ENCODE measurements at regions not wholly inside any gene's neighbourhood (a gene's known extent, or its start where the extent isn't known, plus 50 kb on each side); places are given as distances from the start of the nearest gene placed in this dataset.
"Not testable (repeated sequence)": the region's sequence is repeated elsewhere in the genome, so short reads cannot be mapped to it uniquely, and the experiment has no call there.

- peaks cover 0 to 3% (median 0%) of the 10 kb centered on the region in 3 donors for H3K27me3 ChIP-seq (ENCODE audit: control insufficient read depth in 3 of 3, insufficient read depth in 3 of 3, low read length in 2 of 3)
- no peaks in the 10 kb centered on the region for H3K9me3 ChIP-seq (ENCODE audit: control insufficient read depth in 4 of 4, insufficient read depth in 3 of 4, low read length in 3 of 4)
- no peak overlapping the region for H3K4me3 ChIP-seq
- ATAC-seq (ENCODE audit: insufficient read depth, low FRiP score) (no peak), DNase-seq (no peak)
- H3K36me3 ChIP-seq (ENCODE audit: control insufficient read depth in 4 of 4, insufficient read depth in 4 of 4, low read length in 4 of 4), result no peaks in the 10 kb centered on the region
- H3K9ac ChIP-seq (ENCODE audit: insufficient read depth in 1 of 2, low read length in 2 of 2), result no peak overlapping the region
- H3K4me1 ChIP-seq (ENCODE audit: control insufficient read depth in 5 of 5, insufficient read depth in 5 of 5, low read length in 5 of 5), result no peaks in the 10 kb centered on the region
- H3K27ac ChIP-seq (ENCODE audit: low read depth in 1 of 2, low read length in 1 of 2), result no peak overlapping the region
- 91 to 94% methylated on average over 5 of the region's 5 CpGs for WGBS, 2 donors
- TF ChIP-seq CTCF (IDR thresholded peaks at IDR 0.05; ENCODE audit: control extremely low read depth, extremely low read depth), result no peak
Measured at GRCh38 chr17:20791626-20792025, 212.1 kb downstream of the CDRT15L2 start.

GRCh38 chr17:20794532-20794931, 215.0 kb downstream of the CDRT15L2 start:
- not testable (repeated sequence) for H3K36me3 ChIP-seq (ENCODE audit: control insufficient read depth in 4 of 4, insufficient read depth in 4 of 4, low read length in 4 of 4); H3K9ac ChIP-seq (ENCODE audit: insufficient read depth in 1 of 2, low read length in 2 of 2); H3K27ac ChIP-seq (ENCODE audit: low read depth in 1 of 2, low read length in 1 of 2); H3K4me3 ChIP-seq; DNase-seq; H3K9me3 ChIP-seq (ENCODE audit: control insufficient read depth in 4 of 4, insufficient read depth in 3 of 4, low read length in 3 of 4); ATAC-seq (ENCODE audit: insufficient read depth, low FRiP score); H3K4me1 ChIP-seq (ENCODE audit: control insufficient read depth in 5 of 5, insufficient read depth in 5 of 5, low read length in 5 of 5); H3K27me3 ChIP-seq (ENCODE audit: control insufficient read depth in 3 of 3, insufficient read depth in 3 of 3, low read length in 2 of 3)
- 73 to 75% methylated on average over 6 of the region's 6 CpGs for WGBS, 2 donors

DNA sequence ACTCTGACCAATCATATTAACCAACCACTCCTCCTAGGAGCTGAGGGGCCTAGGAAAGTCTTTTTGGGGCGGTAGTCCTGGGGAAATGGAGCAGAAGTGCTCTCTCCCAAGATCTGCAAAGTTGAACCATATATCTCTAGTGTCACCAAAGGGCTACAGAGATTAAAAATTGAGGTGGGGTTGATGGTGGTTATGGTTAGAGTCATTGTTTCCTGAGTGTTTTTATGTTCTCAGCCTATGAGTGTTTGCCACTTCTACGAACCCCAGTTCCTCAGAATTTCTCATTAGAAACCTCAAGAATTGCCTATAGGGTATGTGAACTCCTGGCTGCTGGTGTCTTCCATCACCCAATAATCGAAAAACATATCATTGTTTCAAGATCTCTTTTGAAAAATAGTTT, 217.8 kb downstream of the CDRT15L2 start:
- no peaks in the 10 kb centered on the region for H3K36me3 ChIP-seq (ENCODE audit: control insufficient read depth in 4 of 4, insufficient read depth in 4 of 4, low read length in 4 of 4)
- DNase-seq, result no peak
- H3K9ac ChIP-seq (ENCODE audit: insufficient read depth in 1 of 2, low read length in 2 of 2), result no peak overlapping the region
- H3K9me3 ChIP-seq (ENCODE audit: control insufficient read depth in 4 of 4, insufficient read depth in 3 of 4, low read length in 3 of 4), result no peaks in the 10 kb centered on the region
- H3K4me1 ChIP-seq (ENCODE audit: control insufficient read depth in 5 of 5, insufficient read depth in 5 of 5, low read length in 5 of 5), result no peaks in the 10 kb centered on the region
- H3K4me3 ChIP-seq, result no peak overlapping the region
- no peaks in the 10 kb centered on the region for H3K27me3 ChIP-seq (ENCODE audit: control insufficient read depth in 3 of 3, insufficient read depth in 3 of 3, low read length in 2 of 3)
- no peak for TF ChIP-seq CTCF (IDR thresholded peaks at IDR 0.05; ENCODE audit: control extremely low read depth, extremely low read depth)
- 85 to 87% methylated on average over 3 of the region's 3 CpGs for WGBS, 2 donors
- H3K27ac ChIP-seq (ENCODE audit: low read depth in 1 of 2, low read length in 1 of 2), result no peak overlapping the region
- no peak for ATAC-seq (ENCODE audit: insufficient read depth, low FRiP score)

- no peak for TF ChIP-seq CTCF (IDR thresholded peaks at IDR 0.05; ENCODE audit: control extremely low read depth, extremely low read depth)
- DNase-seq, result peak in 1 of 3 donors; percentile 25
- H3K9ac ChIP-seq (ENCODE audit: insufficient read depth in 1 of 2, low read length in 2 of 2), result no peak overlapping the region
- H3K9me3 ChIP-seq (ENCODE audit: control insufficient read depth in 4 of 4, insufficient read depth in 3 of 4, low read length in 3 of 4), result no peaks in the 10 kb centered on the region
- 49 to 80% methylated on average over 2 of the region's 2 CpGs for WGBS, 2 donors
- no peak overlapping the region for H3K27ac ChIP-seq (ENCODE audit: low read depth in 1 of 2, low read length in 1 of 2)
- H3K4me1 ChIP-seq (ENCODE audit: control insufficient read depth in 5 of 5, insufficient read depth in 5 of 5, low read length in 5 of 5), result no peaks in the 10 kb centered on the region
- no peaks in the 10 kb centered on the region for H3K36me3 ChIP-seq (ENCODE audit: control insufficient read depth in 4 of 4, insufficient read depth in 4 of 4, low read length in 4 of 4)
- no peak for ATAC-seq (ENCODE audit: insufficient read depth, low FRiP score)
- no peak overlapping the region for H3K4me3 ChIP-seq
- no peaks in the 10 kb centered on the region for H3K27me3 ChIP-seq (ENCODE audit: control insufficient read depth in 3 of 3, insufficient read depth in 3 of 3, low read length in 2 of 3)
Measured at GRCh38 chr17:20800146-20800545, 220.6 kb downstream of the CDRT15L2 start.

Measured in lung (tissue), 11 donors.